ENCODE measurements at regions not wholly inside any gene's neighbourhood (a gene's known extent, or its start where the extent isn't known, plus 50 kb on each side); places are given as distances from the start of the nearest gene placed in this dataset.

GRCh38 chr3:72245183-72245811 lies 460.3 kb upstream of the PROK2 start:
- intact Hi-C loops (cut with DNase I) = loop anchor here (5.0 kb wide), 1 partner anchor 68 kb away; no protein-coding TSS in a partner anchor
- DNase-seq = peak in 39 of 42 donors; percentile 41 to 88 (median 69)

GRCh38 chr3:72244396-72244795 lies 459.4 kb upstream of the PROK2 start:
- intact Hi-C loops (cut with DNase I) = no loop called here
- peak in 2 of 42 donors; percentile 13 to 33 for DNase-seq

DNA sequence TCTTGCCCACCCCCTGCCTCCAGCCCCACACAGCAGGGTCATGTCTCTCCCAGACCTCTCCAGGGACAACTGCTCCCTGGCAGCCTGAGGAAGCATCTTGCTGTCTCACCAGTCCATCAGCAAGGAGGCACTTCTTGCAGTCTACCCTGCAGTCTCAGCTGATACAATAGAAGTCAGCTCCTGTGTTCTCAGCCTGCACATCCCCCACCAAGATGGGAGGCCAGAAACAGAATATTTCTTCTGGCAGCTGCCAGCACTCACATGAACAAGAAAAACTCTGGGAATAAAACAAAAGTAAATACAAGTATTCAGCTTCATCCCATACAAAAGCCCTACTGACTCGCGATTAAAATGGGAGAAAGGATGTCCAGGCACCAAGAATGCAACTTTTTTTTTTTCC lies 457.4 kb upstream of the PROK2 start:
- intact Hi-C loops (cut with DNase I) = no loop called here

GRCh38 chr3:72241525-72241924 lies 456.6 kb upstream of the PROK2 start:
- intact Hi-C loops (cut with DNase I) = no loop called here
- peak in 1 of 42 donors; percentile 4 for DNase-seq

More for the DNA sequence above, 457.4 kb upstream of the PROK2 start:
- DNase-seq = peak in 24 of 42 donors; percentile 17 to 75 (median 52)

DNA sequence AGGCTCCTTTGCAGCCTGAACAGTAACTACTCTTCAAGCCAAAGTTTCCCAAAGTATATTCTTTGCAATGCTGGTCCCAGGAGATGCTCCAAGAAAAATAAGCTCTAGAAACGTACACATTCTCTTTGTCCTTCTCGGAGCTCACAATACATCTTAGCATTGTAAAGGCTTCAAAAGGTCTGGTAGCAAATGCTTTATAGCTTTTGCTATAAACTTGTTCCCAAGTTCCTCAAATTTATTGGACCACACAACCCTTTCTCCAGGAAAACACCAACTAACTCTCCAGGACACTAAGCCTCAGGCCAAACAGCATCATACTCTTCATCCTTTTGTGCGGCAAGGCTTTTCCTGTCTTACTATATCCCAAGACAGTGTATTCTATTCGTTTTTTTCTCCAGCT lies 455.6 kb upstream of the PROK2 start:
- peak in 1 of 42 donors; percentile 11 for DNase-seq
- intact Hi-C loops (cut with DNase I) = no loop called here

DNA sequence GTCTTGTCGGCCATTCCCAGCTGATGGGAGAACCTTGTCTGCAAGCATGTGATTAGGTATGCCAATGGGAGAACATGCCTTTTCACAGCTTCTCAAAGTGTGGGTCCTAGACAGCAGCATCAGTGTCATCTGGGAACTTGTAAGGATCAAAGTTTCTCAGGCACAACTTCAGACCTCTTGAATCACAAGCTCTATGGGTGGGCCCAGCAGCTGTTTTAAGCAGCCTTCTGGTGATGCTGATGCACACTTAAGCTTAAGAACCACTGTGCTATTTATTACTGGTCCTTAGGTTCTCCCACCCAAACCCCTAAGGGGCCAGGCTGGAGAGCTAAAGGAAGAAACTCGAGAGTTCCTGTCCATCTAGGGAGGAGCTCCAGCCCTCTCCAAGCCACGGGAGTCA lies 453.9 kb upstream of the PROK2 start:
- intact Hi-C loops (cut with DNase I) = no loop called here
- DNase-seq = peak in 1 of 42 donors; percentile 24

DNA sequence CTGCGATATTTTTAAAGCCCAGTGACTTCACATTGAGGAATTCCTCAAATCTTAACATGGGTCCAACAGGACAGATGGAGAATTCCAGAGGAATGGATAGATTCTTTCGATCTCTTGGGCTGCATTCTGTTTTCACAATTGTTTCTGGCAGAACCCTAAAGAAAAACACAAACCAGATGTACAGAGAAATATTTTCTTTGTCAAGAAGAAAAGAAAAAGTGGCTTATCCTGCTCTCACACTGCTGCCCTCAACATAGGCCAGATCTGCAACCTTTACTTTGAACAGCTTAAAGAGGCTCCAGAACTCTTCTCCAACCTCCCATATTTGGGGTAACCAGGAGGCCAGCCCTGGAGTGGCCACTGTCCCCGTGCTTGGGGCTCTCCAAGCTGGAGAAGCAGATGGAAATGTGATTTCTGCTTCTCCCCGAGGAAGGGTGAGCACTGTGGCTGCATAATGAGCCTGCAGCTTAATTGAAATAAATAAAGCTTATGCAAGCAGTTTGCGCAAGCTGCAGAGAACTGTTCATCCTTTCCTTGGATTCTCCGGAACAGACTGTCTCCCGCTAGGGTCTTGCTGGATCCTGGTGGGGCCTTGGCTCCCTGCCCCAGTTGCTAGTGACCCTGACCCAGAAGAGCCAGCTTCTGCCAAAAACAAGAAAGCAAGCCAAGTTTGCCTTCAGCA lies 453.2 kb upstream of the PROK2 start:
- DNase-seq = peak in 3 of 42 donors; percentile 24 to 39 (median 30)
- intact Hi-C loops (cut with DNase I) = no loop called here

GRCh38 chr3:72237679-72238009 lies 452.7 kb upstream of the PROK2 start:
- intact Hi-C loops (cut with DNase I) = no loop called here
- DNase-seq = peak in 1 of 42 donors; percentile 7

DNA sequence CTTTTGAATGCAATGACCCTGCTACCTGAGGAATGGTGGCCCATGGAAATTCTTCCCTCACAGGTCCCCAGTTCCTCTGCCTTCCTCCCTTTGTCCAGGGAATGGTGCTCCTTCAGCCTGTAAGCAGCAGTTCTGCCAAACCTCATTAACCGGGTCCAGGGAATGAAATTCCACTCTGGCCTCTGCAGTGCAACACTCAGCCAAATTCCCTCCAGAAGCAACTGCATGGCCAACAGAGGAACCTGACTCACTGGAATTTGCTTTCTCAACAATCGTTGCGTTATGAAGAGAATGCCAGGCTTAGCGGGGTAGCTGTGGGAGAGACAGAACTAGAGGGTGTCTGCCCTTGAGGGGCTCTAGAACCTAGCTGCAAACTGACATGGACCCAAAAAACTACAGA lies 449.4 kb upstream of the PROK2 start:
- peak in 3 of 42 donors; percentile 24 to 58 (median 33) for DNase-seq
- intact Hi-C loops (cut with DNase I) = loop anchor here (5.0 kb wide), 1 partner anchor 62 kb away; no protein-coding TSS in a partner anchor

DNA sequence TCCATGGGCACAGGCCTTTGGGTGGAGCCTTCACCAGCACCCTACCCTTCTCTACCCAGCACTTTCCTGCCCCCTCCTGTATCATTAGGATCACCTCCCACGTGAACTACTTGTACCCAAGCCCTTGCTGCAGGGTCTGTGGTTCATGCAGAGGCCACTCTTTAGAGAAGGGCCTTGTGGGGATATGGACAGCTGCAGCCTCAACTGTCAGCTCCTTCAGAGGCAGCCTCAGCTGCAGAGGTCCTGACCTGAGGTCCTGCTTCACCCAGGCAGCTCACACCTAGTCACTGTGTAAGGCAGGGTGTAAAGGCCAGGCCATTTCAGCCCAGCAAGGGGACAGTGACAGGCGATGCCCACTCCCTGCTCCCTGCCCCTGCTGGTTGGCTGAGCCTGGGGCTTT lies 448.6 kb upstream of the PROK2 start:
- no peak for DNase-seq
- intact Hi-C loops (cut with DNase I) = loop anchor here (5.0 kb wide), 1 partner anchor 61 kb away; no protein-coding TSS in a partner anchor

- DNase-seq = no peak
- intact Hi-C loops (cut with DNase I) = loop anchor here (5.0 kb wide), 1 partner anchor 60 kb away; no protein-coding TSS in a partner anchor
Observed at GRCh38 chr3:72232777-72233176, 447.8 kb upstream of the PROK2 start.

- intact Hi-C loops (cut with DNase I) = loop anchor here (5.0 kb wide), 1 partner anchor 60 kb away; no protein-coding TSS in a partner anchor
- no peak for DNase-seq
Observed at GRCh38 chr3:72232331-72232730, 447.4 kb upstream of the PROK2 start.

DNA sequence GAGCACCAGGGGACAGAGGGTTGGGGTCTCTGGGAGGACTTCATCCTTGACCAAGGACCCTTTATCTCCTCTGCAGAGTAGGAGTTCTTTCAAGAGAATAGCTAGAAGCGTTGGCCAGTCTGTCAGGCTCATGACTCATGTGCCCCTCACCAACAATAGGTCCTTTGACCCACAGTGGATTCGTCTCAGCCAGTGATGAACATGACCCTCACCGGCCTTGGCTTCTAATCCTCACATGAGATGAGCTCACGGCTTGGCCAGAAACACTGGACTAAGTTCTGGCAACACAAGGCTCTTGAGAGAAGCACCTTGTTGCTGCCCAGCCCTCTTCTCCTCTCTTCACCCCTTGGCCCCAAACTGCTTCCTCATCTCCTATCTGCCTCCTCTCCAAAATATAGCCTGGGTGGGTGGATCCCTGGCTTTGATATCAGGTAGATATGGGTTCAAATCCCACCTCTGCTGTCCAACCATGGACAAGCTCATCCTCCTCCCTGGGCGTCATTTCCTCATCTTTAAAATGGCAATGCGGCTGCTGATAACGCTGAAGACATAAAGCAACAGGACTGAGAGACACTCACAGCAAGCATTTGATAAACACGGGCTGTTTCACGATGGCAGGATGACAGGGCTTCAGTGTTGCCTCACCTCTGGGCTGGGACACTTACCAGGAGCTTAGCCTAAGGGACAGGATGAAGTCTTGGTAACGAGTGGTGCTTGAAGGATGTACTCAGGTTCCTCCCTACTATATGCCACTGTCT lies 446.7 kb upstream of the PROK2 start:
- intact Hi-C loops (cut with DNase I) = loop anchor here (5.0 kb wide), 1 partner anchor 59 kb away; no protein-coding TSS in a partner anchor
- peak; percentile 41 to 96 (median 86) for DNase-seq

DNA sequence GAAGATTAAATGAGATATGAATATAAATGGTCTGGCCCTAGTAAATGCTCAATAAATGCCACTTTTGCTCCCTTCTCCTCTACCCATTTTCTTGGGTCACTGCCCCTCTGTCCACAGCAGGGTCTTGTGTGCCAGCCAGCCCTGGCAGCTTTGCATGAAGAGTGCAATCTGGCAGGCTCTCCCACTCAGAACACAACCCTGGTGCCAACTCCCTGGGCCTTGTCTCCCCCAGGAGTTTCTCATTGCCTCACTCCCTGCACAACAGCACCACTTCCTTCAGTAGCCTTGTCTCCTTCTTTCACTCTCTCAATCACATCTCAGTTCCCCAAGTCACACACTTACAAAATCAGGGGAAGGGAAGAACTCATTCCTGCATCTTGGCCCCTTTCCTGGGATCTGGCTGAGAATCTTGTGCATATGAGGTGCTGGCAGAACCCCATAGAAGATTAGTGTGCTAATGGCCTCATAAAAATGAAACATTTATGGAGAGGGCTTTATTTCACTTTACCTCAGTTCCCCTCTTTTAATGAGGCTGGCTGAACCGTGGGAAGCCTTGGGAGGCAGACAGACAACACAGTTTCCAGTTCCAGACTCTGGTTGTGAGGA lies 445.9 kb upstream of the PROK2 start:
- peak in 7 of 42 donors; percentile 23 to 67 (median 37) for DNase-seq
- intact Hi-C loops (cut with DNase I) = loop anchor here (5.0 kb wide), 1 partner anchor 59 kb away; no protein-coding TSS in a partner anchor

DNA sequence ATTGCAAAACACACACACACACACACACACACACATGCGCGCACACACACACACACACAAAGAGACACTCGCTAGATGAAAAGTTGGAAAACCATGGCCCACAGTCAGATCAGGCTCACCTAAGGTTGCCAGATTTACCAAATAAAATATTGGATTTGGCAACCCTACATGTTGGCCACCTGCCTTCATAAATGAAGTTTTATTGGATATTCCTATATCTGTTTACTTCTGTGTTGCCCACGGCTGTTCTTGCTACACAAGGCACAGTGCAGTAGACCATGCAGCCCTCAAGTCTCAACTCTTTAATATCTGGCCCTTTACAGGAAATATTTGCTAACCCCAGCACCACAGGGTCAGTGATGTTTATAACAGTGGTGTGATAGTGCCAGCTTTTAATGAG lies 445.0 kb upstream of the PROK2 start:
- intact Hi-C loops (cut with DNase I) = loop anchor here (5.0 kb wide), 1 partner anchor 58 kb away; no protein-coding TSS in a partner anchor

DNA sequence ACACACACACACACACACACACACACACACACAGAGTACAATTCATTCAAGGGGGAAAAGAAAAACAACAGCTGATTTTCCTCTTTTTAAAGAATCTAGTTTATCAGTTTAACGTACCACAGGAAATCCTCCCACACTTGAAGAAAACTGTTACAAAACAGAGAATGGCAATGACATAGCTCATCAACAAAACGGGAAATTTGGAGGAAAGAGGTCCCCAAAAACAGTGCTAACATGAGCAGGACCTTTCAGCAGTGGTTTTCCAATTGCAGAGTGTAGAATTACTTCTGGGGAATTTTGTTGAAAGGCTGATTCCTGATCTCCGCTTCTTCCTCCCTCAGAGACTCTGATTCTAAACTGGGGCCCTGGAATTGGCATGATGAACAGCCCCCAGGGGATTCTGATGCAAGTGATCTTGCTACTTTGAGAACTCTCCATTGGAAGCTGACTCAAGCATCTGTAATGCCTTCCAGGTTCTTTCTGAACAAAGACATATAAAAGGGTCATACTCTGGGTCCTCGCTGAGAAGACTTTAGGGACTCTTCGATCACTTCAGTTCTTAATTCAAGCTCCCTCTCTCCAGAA lies 442.6 kb upstream of the PROK2 start:
- DNase-seq = peak in 1 of 42 donors; percentile 16
- intact Hi-C loops (cut with DNase I) = no loop called here

More for the DNA sequence above, 445.0 kb upstream of the PROK2 start:
- peak in 1 of 42 donors; percentile 22 for DNase-seq

- intact Hi-C loops (cut with DNase I) = no loop called here
- DNase-seq = peak in 1 of 42 donors; percentile 7
Observed at GRCh38 chr3:72224804-72225509, 440.0 kb upstream of the PROK2 start.

- DNase-seq = no peak
- intact Hi-C loops (cut with DNase I) = no loop called here
Observed at GRCh38 chr3:72223628-72224027, 438.7 kb upstream of the PROK2 start.

Measured in head of caudate nucleus (tissue), 42 donors.